GM18498 (cell line): ENCODE measurements at regions not wholly inside any gene's neighbourhood (a gene's known extent, or its start where the extent isn't known, plus 50 kb on each side); places are given as distances from the start of the nearest gene placed in this dataset.
"Not testable (repeated sequence)": the region's sequence is repeated elsewhere in the genome, so short reads cannot be mapped to it uniquely, and the experiment has no call there.

ENCODE experiments used
- ATAC-seq: cut with Tn5 transposase; IDR thresholded peaks from one replicate; pipeline ENCODE4 v1.9.1; 2021; ENCODE audit warnings: mild to moderate bottlenecking, moderate library complexity; ENCODE audit not compliant: unreplicated experiment

DNA sequence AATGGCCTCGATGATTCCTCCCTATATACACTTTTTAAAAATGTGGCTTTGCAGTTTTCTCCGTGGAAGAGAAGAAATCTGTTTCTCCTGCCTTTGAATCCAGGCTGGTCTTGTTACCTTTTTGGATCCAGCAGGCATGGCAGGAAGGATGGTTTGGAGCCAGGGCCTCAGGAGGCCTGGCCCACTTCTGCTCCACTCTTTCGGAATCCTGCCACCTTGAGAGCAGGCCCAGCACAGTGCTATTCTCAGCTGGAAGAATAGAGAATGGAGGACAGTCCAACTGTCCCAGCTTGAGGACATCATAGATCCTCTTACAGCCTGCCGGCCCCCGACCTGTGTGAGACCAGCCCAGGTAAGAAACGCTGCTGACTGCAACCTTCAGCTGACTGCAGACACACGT lies 421.5 kb downstream of the FUT8 start:
- ATAC-seq: no peak

- ATAC-seq: no peak
These were observed 422.3 kb downstream of the FUT8 start for GRCh38 chr14:65834812-65835211.

DNA sequence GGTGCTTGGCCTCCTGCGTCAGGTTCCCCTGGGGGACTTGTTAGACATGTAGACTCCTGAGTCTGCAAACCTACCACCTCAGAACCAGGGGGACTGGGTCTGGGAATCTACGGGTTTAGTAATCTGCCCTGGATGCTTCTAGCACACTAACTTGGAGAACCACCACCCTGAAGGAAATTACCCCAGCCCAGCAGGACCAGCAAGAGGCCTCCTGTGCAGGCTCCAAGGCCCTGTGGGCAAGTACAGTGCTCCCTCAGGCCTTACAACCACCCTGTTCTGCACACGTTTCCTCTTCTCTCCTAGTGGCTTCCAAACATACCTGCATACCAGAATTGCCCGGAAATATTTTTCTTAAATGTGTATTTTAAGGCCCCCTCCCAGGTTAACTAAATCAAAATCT lies 423.0 kb downstream of the FUT8 start:
- no peak for ATAC-seq

GRCh38 chr14:65838565-65838964 lies 426.0 kb downstream of the FUT8 start:
- ATAC-seq: no peak

GRCh38 chr14:65840118-65840751 lies 427.7 kb downstream of the FUT8 start:
- no peak for ATAC-seq

DNA sequence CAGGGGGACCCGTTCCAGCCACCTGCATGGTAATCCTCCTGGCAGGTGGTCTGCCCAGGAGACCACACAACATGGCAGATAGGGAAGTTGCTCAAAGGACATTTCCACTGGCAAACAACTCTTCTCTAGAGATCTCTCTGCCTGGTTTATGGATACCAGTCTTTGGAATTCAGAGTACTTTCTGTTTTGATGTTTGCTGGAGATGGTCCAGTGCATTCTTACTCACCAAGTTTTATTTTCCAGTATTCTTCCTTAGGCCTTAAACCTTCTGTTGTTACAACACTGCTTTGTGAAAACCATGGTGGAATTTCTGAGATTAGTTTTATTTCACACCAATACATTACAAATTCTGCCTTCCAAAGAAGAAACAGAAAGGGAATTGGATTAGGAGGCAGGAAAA lies 428.3 kb downstream of the FUT8 start:
- no peak for ATAC-seq

DNA sequence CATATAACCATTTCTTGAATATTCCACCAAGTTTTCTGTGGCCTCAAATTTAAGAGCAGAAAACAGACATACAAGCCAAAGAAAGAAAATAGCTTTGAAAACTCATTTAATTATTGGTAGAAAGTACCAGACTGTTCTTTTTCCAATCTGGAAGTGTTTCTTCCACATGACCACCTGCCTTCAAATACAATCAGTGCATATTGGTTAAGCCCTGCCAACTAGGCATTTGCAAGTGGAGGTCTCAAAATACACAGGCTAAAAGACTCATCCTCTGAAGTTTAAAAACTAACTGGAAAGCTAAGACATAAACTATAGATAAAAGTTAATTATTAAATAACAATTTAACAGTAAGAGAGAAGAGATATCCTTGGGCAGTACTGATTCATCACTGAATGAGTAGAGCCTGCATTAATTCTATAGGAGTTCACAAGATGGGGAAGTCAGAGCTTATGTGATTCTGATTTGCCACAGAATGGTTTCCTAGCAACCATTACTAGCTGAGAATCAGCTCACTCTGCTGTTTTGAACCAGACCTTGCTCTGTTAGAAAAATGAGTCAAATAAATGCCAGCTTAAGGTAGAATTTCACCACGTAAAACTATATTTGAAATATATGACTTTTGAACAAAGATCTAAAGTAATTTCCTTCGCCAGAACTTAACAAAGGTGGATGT lies 433.8 kb downstream of the FUT8 start:
- ATAC-seq: peak; percentile 43

- ATAC-seq: peak; percentile 85
These were observed 434.7 kb downstream of the FUT8 start for GRCh38 chr14:65847075-65847847.

DNA sequence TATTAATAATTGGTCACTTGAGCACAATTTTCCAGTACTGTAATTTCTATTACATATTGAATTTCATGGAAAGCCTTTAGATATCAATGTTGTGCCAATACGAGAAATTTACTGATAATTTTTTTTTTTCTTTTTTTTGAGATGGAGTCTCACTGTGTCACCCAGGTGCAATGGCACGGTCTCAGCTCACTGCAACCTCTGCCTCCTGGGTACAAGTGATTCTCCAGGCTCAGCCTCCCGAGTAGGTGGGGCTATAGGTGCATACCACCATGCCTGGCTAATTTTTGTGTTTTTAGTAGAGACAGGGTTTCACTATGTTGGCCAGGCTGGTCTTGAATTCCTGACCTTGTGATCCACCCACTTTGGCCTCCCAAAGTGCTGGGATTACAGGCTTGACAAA lies 435.4 kb downstream of the FUT8 start:
- not testable (repeated sequence) for ATAC-seq

DNA sequence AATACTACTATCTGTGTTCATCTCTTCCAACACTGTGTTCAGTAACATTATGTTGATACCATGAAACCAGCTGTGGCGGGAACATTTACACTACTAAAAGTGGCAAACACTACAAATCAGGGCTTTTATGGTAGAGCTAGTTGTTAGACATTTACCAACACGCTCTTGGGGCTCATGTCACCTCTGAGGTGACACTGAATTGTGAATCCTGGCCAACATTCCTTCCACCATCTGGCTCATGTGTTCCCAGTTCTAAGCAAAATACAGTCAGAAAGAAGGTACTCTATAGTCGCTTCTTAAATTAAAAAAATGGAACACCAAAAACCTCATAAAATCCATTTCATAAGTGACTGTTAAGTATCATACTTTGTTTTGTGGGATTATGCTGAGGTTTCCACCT lies 436.6 kb downstream of the FUT8 start:
- ATAC-seq: no peak

DNA sequence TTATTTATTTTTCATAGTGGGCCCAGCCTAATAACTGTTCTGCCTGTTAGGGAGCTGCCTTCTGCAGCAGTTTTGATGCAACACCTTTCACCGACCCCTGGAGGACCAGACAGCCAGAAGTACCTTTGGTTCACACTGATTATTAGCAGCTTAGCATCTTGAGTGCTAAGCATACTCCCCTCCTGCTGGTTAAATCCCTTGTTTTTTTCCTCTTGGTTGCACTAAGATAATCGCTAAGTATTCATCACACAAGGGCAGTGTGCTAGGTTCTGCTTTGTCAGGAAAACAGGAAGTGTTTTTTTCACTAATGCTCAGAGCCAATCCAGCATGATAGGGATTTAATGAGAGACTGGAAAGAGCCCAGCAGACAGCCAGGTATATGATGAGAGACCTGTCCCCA lies 437.0 kb downstream of the FUT8 start:
- ATAC-seq: no peak

DNA sequence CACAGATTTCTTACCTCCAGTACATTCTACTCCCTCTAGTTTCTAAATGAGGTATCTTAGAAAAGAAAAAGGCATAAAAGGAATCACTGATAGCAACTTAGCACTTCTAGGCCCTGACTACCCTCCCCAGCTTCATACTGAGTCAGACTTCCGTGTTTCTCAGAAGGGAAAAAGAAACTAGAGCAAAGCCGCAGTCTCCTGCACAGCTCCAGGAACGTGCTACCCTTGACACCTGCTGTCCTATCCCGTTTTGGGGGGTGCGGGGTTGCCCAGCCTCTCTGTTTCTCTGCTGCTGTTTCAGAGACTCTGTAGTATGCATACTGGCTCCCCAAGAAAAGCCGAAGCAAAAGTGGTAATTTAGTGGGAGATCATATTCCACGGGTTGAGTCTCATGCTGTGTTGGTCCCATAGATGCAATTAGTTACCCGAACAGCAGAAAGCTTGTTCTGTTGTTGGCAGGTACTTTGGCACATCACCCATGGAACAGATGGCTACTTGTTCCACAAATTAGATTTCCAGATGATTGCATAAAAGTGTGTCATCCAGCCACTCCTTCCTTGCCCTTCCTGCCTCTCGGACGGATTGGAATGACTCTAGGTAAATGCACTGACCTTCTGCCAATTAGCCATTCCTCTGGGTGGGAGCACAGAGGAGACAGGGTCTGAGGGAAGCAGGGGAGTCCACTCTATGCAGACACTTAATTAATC lies 438.1 kb downstream of the FUT8 start:
- ATAC-seq: no peak

- ATAC-seq: no peak
These were observed 440.2 kb downstream of the FUT8 start for GRCh38 chr14:65852689-65853088.

- no peak for ATAC-seq
These were observed 441.0 kb downstream of the FUT8 start for GRCh38 chr14:65853407-65853955.

DNA sequence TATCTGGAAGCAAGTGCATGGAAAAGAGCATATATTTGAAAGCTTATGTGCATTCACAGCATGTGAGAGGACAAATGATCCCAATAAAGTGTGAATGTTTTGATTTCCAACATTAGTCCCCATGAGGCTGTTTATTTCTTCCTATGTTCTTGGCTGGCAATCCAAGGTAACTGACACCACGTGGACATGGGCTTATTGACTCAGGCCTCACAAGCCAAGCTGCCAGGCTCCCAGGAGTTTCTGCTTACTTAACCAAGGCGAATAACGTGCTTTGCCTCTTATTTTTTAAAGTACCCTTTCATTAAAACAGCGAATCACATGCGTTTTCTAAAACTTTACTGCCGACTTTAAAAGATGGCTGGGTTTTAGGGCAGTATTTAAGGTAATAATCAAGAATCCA lies 441.7 kb downstream of the FUT8 start:
- no peak for ATAC-seq

DNA sequence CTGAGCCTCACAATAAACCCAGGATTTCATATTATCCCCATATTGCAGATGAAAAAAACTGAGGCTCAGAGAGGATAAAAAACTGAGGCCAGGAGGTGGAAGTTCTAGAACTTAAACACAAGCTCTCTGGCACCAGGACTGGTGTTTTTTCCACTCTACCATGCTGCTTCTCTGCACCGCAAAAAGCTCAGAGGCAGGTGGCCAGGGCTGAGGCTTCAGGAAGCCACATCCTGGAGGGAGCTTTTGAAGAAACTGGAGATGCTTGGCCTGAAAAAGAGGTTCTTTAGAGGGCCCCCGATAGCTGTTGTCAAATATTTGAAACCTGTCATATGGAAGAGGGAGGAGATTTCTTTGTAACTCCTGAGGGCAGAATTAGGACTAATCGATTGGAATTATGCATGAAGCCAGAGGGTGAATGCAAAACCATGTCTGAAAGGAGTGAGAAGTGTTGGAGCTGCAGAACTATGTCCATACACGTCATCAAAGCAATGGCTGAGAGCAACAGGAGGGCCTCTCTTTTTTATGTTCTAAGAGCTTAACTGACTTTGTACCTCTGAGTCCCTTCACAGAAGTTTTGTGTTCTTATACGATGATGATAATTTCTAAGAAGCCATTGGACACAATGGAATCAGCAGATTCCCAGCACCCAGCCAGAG lies 448.6 kb downstream of the FUT8 start:
- ATAC-seq: no peak

- ATAC-seq: no peak
These were observed 452.0 kb downstream of the FUT8 start for GRCh38 chr14:65864549-65864948.

GRCh38 chr14:65864984-65865383 lies 452.5 kb downstream of the FUT8 start:
- no peak for ATAC-seq

DNA sequence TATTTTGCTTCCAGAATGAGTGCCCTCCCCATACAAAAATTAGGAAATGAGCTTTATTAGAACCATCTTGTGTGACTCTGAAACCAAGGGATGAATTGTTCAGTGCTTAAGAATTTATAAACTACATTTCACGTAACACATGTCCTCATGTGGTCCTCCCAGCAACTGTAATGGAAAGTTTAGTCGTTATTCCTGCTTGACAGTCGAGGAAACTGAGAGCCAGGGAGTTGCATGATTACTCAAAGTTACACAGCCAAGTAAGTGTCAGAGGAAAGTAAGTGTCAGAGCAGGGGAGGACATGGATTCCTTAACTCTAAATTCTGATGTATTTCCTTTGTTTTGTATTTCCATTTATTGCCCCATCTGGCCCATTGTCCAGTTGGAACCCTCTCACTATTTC lies 453.9 kb downstream of the FUT8 start:
- ATAC-seq: no peak

- ATAC-seq: no peak
These were observed 454.4 kb downstream of the FUT8 start for GRCh38 chr14:65866886-65867285.

DNA sequence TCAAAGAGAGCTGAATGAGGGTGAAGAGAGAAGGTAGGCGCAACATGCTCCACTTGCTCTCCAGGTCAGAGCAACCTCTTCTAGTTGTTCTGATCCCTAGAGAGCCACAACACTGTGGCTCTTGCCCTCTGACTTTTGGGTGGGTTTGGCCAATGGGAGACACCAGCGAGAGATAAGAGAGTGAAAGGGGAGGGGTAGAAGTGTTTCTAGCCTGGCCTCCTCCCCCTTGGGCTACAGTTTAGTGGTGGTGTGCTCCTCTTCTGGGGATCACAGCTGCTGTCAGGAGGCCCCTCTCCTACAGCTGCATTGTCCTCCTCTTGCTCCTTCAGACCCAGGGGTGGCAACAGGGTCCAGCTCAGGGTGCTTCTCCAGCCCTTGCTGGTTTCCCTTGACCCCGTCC lies 454.8 kb downstream of the FUT8 start:
- ATAC-seq: no peak
